Chondrocyte (in vitro differentiated cells): ENCODE measurements at regions not wholly inside any gene's neighbourhood (a gene's known extent, or its start where the extent isn't known, plus 50 kb on each side); places are given as distances from the start of the nearest gene placed in this dataset.

Experiments used
- DNase-seq: peaks from one replicate; pipeline ENCODE4 v3.0.0; 2021; ENCODE audit warnings: mixed read lengths, low spot score
- H3K27ac Mint-ChIP-seq: one replicate; pipeline ENCODE4 v1.8.0; 2021; ENCODE audit warnings: mild to moderate bottlenecking, moderate library complexity, mixed read lengths; ENCODE audit not compliant: unreplicated experiment
- H3K27me3 Mint-ChIP-seq: 2 replicates; pipeline ENCODE4 v1.8.0; 2021; ENCODE audit warnings: low read depth, mixed read lengths
- H3K36me3 Mint-ChIP-seq: 2 replicates; pipeline ENCODE4 v1.8.0; 2021; ENCODE audit warnings: low read depth, mixed read lengths
- H3K4me1 Mint-ChIP-seq: 2 replicates; pipeline ENCODE4 v1.8.0; 2021; ENCODE audit warnings: low read depth, mild to moderate bottlenecking, mixed read lengths
- H3K4me3 Mint-ChIP-seq: one replicate; pipeline ENCODE4 v1.8.0; 2021; ENCODE audit warnings: mild to moderate bottlenecking, moderate library complexity, mixed read lengths; ENCODE audit not compliant: unreplicated experiment
- H3K9me3 Mint-ChIP-seq: 2 replicates; pipeline ENCODE4 v1.8.0; 2021; ENCODE audit warnings: low read depth, mixed read lengths
- TF ChIP-seq, protein P1 (sequence below): fragments of 200-600 bp; sonication (generic); IDR thresholded peaks from 2 replicates; pipeline ENCODE4 v1.5.0; 2021; ENCODE audit warnings: antibody characterized with exemption, mild to moderate bottlenecking, moderate library complexity

DNA sequence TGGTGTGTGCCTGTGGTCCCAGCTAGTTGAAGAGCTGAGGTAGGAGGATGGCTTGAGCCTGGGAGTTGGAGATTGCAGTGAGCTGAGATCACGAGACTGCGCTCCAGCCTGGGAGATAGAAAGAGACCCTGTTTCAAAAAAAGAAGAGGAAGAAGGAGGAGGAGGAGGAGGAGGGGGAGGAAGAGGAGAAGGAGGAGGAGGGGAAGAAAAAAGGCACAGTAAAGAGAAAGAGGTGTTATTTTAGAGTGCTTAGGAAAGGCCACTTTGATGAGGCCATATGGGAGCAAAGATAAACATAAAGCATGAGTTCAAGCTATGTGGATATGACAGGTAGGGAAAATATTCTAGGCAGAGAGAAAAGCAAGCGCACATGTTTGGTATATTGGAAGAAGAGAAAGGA is 154.1 kb upstream of the BTG1 start:
- TF ChIP-seq, protein P1, sequence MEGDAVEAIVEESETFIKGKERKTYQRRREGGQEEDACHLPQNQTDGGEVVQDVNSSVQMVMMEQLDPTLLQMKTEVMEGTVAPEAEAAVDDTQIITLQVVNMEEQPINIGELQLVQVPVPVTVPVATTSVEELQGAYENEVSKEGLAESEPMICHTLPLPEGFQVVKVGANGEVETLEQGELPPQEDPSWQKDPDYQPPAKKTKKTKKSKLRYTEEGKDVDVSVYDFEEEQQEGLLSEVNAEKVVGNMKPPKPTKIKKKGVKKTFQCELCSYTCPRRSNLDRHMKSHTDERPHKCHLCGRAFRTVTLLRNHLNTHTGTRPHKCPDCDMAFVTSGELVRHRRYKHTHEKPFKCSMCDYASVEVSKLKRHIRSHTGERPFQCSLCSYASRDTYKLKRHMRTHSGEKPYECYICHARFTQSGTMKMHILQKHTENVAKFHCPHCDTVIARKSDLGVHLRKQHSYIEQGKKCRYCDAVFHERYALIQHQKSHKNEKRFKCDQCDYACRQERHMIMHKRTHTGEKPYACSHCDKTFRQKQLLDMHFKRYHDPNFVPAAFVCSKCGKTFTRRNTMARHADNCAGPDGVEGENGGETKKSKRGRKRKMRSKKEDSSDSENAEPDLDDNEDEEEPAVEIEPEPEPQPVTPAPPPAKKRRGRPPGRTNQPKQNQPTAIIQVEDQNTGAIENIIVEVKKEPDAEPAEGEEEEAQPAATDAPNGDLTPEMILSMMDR, result no peak
- Mint-ChIP-seq H3K27me3 (no peaks in the 10 kb centered on the region), H3K4me1 (peaks cover 18% of the 10 kb centered on the region), H3K36me3 (peaks cover 3% of the 10 kb centered on the region), H3K4me3 (no peak overlapping the region), H3K9me3 (no peaks in the 10 kb centered on the region), H3K27ac (no peak overlapping the region)
- no peak for DNase-seq

DNA sequence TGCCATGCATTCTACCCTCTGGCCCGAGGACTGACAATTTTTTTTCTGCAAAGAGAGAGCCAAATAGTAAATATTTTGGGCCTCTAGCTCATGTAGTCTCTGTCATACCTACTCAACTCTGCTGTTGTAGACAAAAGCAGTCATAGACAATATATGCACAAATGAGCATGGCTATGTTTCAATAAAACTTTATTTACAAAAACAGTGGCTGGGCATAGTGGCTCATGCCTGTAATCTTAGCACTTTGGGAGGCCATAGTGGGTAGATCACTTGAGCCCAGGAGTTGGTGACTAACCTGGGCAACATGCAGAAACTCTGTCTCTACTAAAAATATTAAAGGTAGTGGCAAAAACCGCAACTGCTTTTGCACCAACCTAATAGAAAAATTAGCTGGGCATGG is 153.7 kb upstream of the BTG1 start:
- peaks cover 3% of the 10 kb centered on the region for H3K36me3 Mint-ChIP-seq
- no peak overlapping the region for H3K4me3 Mint-ChIP-seq
- peaks cover 14% of the 10 kb centered on the region for H3K4me1 Mint-ChIP-seq
- TF ChIP-seq, protein P1, result no peak
- H3K27me3 Mint-ChIP-seq, result no peaks in the 10 kb centered on the region
- H3K9me3 Mint-ChIP-seq, result no peaks in the 10 kb centered on the region
- H3K27ac Mint-ChIP-seq, result no peak overlapping the region
- no peak for DNase-seq

DNA sequence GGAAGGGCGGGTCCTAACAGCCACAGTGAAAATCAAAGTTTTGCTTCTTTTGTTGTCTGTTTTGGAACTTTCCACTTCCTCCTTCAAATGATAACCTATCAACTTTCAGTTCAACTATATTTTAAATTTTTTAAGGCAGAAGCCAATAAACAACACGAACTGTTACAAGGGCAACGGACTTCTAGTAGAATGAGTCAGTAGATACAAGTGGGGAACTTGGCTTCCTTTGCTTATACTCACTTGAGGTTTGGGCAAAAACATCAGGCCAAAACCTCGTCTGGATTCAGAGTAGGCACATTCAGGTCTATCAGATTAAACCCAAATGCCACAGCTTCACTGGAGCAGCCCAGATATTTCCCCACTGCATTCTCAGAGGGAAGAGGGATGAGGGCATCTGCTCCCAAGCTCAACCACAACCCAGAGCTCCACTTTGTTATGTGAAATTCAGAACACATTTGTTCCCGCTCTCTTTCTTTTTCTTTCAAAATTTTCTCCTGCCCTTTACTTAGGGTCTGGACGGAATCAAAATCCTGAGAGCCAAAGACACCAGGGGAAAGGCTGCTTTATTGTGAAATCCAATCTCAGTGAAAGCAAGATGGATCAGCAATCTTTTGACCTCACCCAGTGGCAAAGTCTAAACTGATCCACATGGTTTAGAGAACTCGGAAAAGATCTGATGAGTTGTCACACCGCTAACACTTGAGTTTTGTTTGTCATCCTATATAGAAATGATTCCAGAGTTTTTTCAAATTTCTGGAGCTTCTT is 152.5 kb upstream of the BTG1 start:
- Mint-ChIP-seq H3K27ac (no peak overlapping the region), H3K4me3 (no peak overlapping the region), H3K27me3 (no peaks in the 10 kb centered on the region), H3K4me1 (peaks cover 4% of the 10 kb centered on the region), H3K36me3 (peaks cover 3% of the 10 kb centered on the region), H3K9me3 (no peaks in the 10 kb centered on the region)
- TF ChIP-seq, protein P1, result no peak
- DNase-seq, result no peak

DNA sequence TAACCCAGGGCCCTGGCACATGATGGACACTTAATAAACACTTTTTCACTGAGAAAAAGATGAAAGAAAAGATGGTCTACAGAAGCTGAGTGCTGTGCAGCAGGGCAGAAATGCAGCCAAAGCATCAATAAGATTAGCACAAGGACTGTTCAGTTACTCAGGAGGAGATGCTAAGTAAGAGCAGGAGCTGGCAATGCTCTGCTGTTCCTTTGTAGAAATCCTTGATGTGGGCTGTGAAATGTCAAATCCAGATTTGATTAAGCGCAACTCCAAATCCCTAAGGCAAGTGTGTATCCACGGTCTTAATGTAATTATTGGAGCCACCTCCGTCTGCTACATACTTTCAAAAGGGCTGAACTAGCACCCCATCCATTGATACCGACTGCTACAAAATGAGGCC is 151.8 kb upstream of the BTG1 start:
- Mint-ChIP-seq H3K9me3 (peaks cover under 1% of the 10 kb centered on the region), H3K36me3 (peaks cover 3% of the 10 kb centered on the region), H3K4me1 (peaks cover 4% of the 10 kb centered on the region), H3K4me3 (no peak overlapping the region), H3K27me3 (no peaks in the 10 kb centered on the region), H3K27ac (no peak overlapping the region)
- TF ChIP-seq, protein P1, result no peak
- no peak for DNase-seq

DNA sequence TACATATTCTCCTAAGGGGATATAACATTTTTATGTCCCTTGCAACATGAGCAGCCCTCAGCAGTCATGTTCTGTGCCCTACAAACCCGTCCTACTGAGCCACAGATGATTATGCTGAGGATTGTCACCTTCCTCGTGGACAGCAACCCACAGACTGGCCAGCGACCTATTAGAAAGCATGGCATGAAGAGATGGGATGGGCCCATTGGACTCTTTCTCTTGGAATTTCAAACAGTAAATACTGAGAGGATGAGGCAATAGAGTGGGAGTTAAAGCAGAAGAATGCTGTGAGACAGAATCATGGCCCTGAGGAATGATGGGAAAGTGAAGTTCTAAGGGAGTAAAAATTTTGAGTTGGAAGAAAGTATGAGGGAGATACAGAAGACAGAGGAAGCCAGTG is 149.9 kb upstream of the BTG1 start:
- H3K27ac Mint-ChIP-seq, result no peak overlapping the region
- TF ChIP-seq, protein P1, result no peak
- no peak overlapping the region for H3K4me3 Mint-ChIP-seq
- no peaks in the 10 kb centered on the region for H3K27me3 Mint-ChIP-seq
- peaks cover 3% of the 10 kb centered on the region for H3K9me3 Mint-ChIP-seq
- no peak for DNase-seq
- H3K4me1 Mint-ChIP-seq, result peaks cover 5% of the 10 kb centered on the region
- peaks cover 3% of the 10 kb centered on the region for H3K36me3 Mint-ChIP-seq
